ENCODE measurements at regions not wholly inside any gene's neighbourhood (a gene's known extent, or its start where the extent isn't known, plus 50 kb on each side); places are given as distances from the start of the nearest gene placed in this dataset.
A peak's percentile ranks its signal among the peaks of the same experiment; 100 is the strongest.

DNA sequence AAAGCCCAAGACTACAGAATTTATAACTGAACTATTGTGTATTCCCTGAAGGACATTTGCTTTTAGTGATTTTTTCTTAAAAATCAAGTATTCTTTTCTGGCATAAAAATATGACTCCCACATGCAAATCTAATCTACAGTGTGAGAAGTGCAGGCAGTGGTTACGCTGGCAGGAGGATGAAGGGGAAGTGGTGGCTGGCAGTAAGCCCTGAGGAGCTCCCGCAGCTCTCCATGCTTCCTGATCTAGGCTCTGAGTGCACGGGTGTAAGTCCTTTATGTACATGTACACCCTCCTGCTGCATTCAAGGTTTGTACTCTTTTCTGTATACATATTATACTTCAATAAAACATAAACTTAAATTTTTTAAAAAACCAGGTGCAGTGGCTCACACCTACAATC is 67.5 kb upstream of the PRDX6 start:
- Histone ChIP-seq H3K4me3 (replicated peaks; ENCODE audit: insufficient read depth, low read length) (no peak overlapping the region), H3K27ac (replicated peaks) (no peak overlapping the region), H3K27me3 (ENCODE audit: insufficient read depth, poor library complexity, severe bottlenecking) (no peaks in the 10 kb centered on the region)
- peak; percentile 48 to 88 for DNase-seq (ENCODE audit: low read depth in 1 of 2, low spot score in 1 of 2)
- TF ChIP-seq, protein P1, sequence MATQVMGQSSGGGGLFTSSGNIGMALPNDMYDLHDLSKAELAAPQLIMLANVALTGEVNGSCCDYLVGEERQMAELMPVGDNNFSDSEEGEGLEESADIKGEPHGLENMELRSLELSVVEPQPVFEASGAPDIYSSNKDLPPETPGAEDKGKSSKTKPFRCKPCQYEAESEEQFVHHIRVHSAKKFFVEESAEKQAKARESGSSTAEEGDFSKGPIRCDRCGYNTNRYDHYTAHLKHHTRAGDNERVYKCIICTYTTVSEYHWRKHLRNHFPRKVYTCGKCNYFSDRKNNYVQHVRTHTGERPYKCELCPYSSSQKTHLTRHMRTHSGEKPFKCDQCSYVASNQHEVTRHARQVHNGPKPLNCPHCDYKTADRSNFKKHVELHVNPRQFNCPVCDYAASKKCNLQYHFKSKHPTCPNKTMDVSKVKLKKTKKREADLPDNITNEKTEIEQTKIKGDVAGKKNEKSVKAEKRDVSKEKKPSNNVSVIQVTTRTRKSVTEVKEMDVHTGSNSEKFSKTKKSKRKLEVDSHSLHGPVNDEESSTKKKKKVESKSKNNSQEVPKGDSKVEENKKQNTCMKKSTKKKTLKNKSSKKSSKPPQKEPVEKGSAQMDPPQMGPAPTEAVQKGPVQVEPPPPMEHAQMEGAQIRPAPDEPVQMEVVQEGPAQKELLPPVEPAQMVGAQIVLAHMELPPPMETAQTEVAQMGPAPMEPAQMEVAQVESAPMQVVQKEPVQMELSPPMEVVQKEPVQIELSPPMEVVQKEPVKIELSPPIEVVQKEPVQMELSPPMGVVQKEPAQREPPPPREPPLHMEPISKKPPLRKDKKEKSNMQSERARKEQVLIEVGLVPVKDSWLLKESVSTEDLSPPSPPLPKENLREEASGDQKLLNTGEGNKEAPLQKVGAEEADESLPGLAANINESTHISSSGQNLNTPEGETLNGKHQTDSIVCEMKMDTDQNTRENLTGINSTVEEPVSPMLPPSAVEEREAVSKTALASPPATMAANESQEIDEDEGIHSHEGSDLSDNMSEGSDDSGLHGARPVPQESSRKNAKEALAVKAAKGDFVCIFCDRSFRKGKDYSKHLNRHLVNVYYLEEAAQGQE (IDR thresholded peaks at IDR 0.05; ENCODE audit: insufficient replicate concordance, low read depth): no peak
- TF ChIP-seq SPI1 (IDR thresholded peaks at IDR 0.05; ENCODE audit: borderline replicate concordance, low read depth) (peak; percentile 94), POLR2AphosphoS5 (IDR thresholded peaks at IDR 0.05; ENCODE audit: low read depth) (peak; percentile 79)

DNA sequence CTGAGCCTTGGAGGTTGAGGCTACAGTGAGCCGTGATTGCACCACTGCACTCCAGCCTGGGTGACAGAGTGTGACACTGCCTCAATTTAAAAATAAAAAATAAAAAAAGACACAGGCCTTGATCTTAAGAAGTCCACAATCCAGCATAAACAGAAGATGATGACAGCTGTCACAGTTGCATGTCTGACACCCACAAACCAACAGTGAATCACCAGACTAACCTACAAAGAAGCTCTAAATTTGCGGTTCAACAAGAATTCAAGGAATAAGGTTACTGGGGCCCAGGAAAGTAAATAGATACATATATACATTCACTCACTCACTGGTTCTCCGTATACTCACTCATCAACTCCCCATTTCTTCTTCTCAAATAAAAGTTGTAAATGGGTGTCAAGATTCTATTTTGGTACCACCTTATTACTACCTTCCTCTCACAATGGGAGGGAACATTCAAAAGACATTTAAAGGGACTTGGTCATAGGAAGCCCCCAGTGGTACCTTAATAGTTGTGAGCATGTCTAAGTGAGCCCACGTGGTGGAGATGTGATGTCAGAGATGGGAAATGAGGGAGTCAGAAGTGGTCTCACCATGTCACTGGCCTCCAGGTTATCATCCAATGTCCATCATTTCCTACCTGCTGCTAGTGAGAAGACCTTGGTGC is 66.9 kb upstream of the PRDX6 start:
- H3K27ac ChIP-seq (replicated peaks): no peak overlapping the region
- no peak overlapping the region for H3K4me3 ChIP-seq (replicated peaks; ENCODE audit: insufficient read depth, low read length)
- no peak for DNase-seq (ENCODE audit: low read depth in 1 of 2, low spot score in 1 of 2)
- TF ChIP-seq POLR2AphosphoS5 (IDR thresholded peaks at IDR 0.05; ENCODE audit: low read depth) (no peak), GABPA (IDR thresholded peaks at IDR 0.05; ENCODE audit: low read depth) (no peak), SPI1 (IDR thresholded peaks at IDR 0.05; ENCODE audit: borderline replicate concordance, low read depth) (no peak)
- TF ChIP-seq, protein P2, sequence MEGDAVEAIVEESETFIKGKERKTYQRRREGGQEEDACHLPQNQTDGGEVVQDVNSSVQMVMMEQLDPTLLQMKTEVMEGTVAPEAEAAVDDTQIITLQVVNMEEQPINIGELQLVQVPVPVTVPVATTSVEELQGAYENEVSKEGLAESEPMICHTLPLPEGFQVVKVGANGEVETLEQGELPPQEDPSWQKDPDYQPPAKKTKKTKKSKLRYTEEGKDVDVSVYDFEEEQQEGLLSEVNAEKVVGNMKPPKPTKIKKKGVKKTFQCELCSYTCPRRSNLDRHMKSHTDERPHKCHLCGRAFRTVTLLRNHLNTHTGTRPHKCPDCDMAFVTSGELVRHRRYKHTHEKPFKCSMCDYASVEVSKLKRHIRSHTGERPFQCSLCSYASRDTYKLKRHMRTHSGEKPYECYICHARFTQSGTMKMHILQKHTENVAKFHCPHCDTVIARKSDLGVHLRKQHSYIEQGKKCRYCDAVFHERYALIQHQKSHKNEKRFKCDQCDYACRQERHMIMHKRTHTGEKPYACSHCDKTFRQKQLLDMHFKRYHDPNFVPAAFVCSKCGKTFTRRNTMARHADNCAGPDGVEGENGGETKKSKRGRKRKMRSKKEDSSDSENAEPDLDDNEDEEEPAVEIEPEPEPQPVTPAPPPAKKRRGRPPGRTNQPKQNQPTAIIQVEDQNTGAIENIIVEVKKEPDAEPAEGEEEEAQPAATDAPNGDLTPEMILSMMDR (IDR thresholded peaks at IDR 0.05; ENCODE audit: insufficient read depth, low read length): no peak
- TF ChIP-seq, protein P1 (IDR thresholded peaks at IDR 0.05; ENCODE audit: insufficient replicate concordance, low read depth): no peak
- H3K27me3 ChIP-seq (ENCODE audit: insufficient read depth, poor library complexity, severe bottlenecking): no peaks in the 10 kb centered on the region

DNA sequence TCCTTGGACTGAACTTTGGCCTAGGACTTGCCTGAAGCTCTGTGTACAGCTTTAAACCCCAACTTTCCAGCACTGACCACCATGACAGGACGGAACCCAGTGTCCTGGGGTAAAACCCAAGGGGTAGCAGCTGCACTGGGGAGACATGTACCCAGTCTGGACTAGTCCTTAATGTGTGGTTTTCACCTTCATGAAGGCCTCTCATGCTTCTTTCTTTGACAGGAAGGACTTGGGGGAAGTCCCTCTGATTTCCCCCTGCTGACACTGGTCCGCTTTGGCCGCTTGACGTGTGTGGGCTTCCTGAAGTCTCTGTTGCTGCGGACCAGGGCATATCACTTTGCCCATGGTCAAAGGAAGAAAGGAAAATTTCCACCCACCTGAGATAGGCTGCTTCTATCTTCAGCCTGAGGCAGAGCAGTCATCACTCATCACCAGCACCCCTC is 66.3 kb upstream of the PRDX6 start:
- no peak overlapping the region for H3K4me3 ChIP-seq (replicated peaks; ENCODE audit: insufficient read depth, low read length)
- no peaks in the 10 kb centered on the region for H3K27me3 ChIP-seq (ENCODE audit: insufficient read depth, poor library complexity, severe bottlenecking)
- H3K27ac ChIP-seq (replicated peaks): no peak overlapping the region
- DNase-seq (ENCODE audit: low read depth in 1 of 2, low spot score in 1 of 2): no peak
- no peak for TF ChIP-seq GABPA (IDR thresholded peaks at IDR 0.05; ENCODE audit: low read depth)
- TF ChIP-seq, protein P1 (IDR thresholded peaks at IDR 0.05; ENCODE audit: insufficient replicate concordance, low read depth): no peak
- TF ChIP-seq POLR2AphosphoS5 (IDR thresholded peaks at IDR 0.05; ENCODE audit: low read depth): no peak
- TF ChIP-seq, protein P2 (IDR thresholded peaks at IDR 0.05; ENCODE audit: insufficient read depth, low read length): no peak
- TF ChIP-seq SPI1 (IDR thresholded peaks at IDR 0.05; ENCODE audit: borderline replicate concordance, low read depth): no peak
